ENCODE measurements at regions not wholly inside any gene's neighbourhood (a gene's known extent, or its start where the extent isn't known, plus 50 kb on each side); places are given as distances from the start of the nearest gene placed in this dataset.
A peak's percentile ranks its signal among the peaks of the same experiment; 100 is the strongest.

- no peak overlapping the region for H3K4me3 ChIP-seq
- WGBS, 2 donors (ENCODE audit: low coverage in 1 of 2), result 20 to 89% methylated on average over 1 to 5 of the region's 5 CpGs
- no peaks in the 10 kb centered on the region for H3K4me1 ChIP-seq
- H3K36me3 ChIP-seq, result no peaks in the 10 kb centered on the region
- intact Hi-C loops (cut with DNase I; ENCODE audit: low total_unique reads) (no loop called here), in situ Hi-C loops (cut with MboI; ENCODE audit: low pct_ligation_motif_present in 1 of 4, low pct_unique_long_range_greater_than_20kb in 1 of 4, low sequenced_read_pairs in 3 of 4) (loop anchor here in 2 of 4 donors (25.0 kb wide), 1 partner anchor 359 kb away; no protein-coding TSS in a partner anchor)
- TF ChIP-seq POLR2AphosphoS5 (IDR thresholded peaks at IDR 0.05) (no peak), POLR2A (IDR thresholded peaks at IDR 0.05) (no peak), EP300 (IDR thresholded peaks at IDR 0.05; ENCODE audit: low read depth) (no peak)
- TF ChIP-seq, protein P1, sequence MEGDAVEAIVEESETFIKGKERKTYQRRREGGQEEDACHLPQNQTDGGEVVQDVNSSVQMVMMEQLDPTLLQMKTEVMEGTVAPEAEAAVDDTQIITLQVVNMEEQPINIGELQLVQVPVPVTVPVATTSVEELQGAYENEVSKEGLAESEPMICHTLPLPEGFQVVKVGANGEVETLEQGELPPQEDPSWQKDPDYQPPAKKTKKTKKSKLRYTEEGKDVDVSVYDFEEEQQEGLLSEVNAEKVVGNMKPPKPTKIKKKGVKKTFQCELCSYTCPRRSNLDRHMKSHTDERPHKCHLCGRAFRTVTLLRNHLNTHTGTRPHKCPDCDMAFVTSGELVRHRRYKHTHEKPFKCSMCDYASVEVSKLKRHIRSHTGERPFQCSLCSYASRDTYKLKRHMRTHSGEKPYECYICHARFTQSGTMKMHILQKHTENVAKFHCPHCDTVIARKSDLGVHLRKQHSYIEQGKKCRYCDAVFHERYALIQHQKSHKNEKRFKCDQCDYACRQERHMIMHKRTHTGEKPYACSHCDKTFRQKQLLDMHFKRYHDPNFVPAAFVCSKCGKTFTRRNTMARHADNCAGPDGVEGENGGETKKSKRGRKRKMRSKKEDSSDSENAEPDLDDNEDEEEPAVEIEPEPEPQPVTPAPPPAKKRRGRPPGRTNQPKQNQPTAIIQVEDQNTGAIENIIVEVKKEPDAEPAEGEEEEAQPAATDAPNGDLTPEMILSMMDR (IDR thresholded peaks at IDR 0.05), result no peak
- no peak for DNase-seq
- H3K27ac ChIP-seq, result no peak overlapping the region
- no peaks in the 10 kb centered on the region for H3K27me3 ChIP-seq
- H3K9me3 ChIP-seq, result no peaks in the 10 kb centered on the region
Measured at GRCh38 chr7:35545831-35546230, 149.1 kb downstream of the HERPUD2 start.

DNA sequence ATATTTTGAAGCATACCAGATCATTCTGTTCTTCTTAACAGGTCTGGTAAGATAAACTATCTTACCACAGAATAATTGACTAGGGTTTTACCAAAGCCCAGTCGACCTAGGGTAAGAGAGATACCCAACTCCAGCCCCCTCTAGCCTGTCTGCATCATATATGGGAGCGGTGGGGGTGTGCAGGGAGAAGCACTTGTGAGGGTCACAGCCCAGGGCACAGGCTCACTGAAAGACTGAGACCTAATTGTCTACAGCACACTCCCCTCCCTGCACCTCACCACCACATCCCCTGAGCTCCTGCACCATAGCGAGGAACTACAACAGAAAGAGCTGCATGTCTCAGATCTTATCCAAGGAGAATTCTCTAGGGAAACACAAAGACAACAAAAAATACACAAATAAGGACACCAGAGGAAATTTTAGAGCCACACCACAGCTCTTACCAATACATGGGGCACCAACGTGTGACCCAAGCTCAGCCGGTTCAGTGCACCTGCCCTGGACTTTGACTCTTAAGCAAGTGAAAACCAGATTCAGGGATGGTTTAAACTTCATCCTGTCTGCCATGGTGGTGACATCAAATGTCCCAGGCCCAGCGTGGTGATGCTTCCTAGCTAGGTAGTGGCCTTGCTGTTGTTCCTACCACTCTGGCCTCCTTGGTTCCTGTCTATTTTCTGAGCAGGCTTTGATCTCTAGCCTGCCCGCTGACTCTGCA lies 150.8 kb downstream of the HERPUD2 start:
- 74 to 81% methylated on average over 4 to 7 of the region's 7 CpGs for WGBS, 2 donors (ENCODE audit: low coverage in 1 of 2)
- no peak overlapping the region for H3K27ac ChIP-seq
- H3K27me3 ChIP-seq, result no peaks in the 10 kb centered on the region
- no peak overlapping the region for H3K4me3 ChIP-seq
- in situ Hi-C loops (cut with MboI; ENCODE audit: low pct_ligation_motif_present in 1 of 4, low pct_unique_long_range_greater_than_20kb in 1 of 4, low sequenced_read_pairs in 3 of 4), result loop anchor here in 2 of 4 donors (25.0 kb wide), 1 partner anchor 357 kb away; no protein-coding TSS in a partner anchor
- intact Hi-C loops (cut with DNase I; ENCODE audit: low total_unique reads), result no loop called here
- no peak for TF ChIP-seq POLR2AphosphoS5 (IDR thresholded peaks at IDR 0.05)
- TF ChIP-seq, protein P1 (IDR thresholded peaks at IDR 0.05), result no peak
- no peak for TF ChIP-seq POLR2A (IDR thresholded peaks at IDR 0.05)
- TF ChIP-seq EP300 (IDR thresholded peaks at IDR 0.05; ENCODE audit: low read depth), result no peak
- no peak for DNase-seq
- H3K36me3 ChIP-seq, result no peaks in the 10 kb centered on the region
- no peaks in the 10 kb centered on the region for H3K9me3 ChIP-seq
- H3K4me1 ChIP-seq, result no peaks in the 10 kb centered on the region

GRCh38 chr7:35537067-35538023 lies 157.6 kb downstream of the HERPUD2 start:
- in situ Hi-C loops (cut with MboI; ENCODE audit: low pct_ligation_motif_present in 1 of 4, low pct_unique_long_range_greater_than_20kb in 1 of 4, low sequenced_read_pairs in 3 of 4), result loop anchor here in 2 of 4 donors (25.0 kb wide), 1 partner anchor 350 kb away; no protein-coding TSS in a partner anchor
- intact Hi-C loops (cut with DNase I; ENCODE audit: low total_unique reads), result no loop called here
- TF ChIP-seq POLR2A (IDR thresholded peaks at IDR 0.05) (no peak), EP300 (IDR thresholded peaks at IDR 0.05; ENCODE audit: low read depth) (no peak), POLR2AphosphoS5 (IDR thresholded peaks at IDR 0.05) (no peak)
- TF ChIP-seq, protein P1 (IDR thresholded peaks at IDR 0.05), result peak; percentile 86 to 93 (median 88)
- peak; percentile 81 for DNase-seq
- H3K36me3 ChIP-seq, result no peaks in the 10 kb centered on the region
- no peaks in the 10 kb centered on the region for H3K9me3 ChIP-seq
- peak overlapping the region; percentile 12 to 47 (median 32) for H3K4me3 ChIP-seq
- H3K27ac ChIP-seq, result no peak overlapping the region
- no peaks in the 10 kb centered on the region for H3K27me3 ChIP-seq
- peaks cover 0 to 4% (median 0%) of the 10 kb centered on the region in 4 donors for H3K4me1 ChIP-seq
- 10% methylated on average over 30 of the region's 43 CpGs; no CpG with 5 or more reads in 1 of the 2 donors for WGBS, 2 donors (ENCODE audit: low coverage in 1 of 2)

DNA sequence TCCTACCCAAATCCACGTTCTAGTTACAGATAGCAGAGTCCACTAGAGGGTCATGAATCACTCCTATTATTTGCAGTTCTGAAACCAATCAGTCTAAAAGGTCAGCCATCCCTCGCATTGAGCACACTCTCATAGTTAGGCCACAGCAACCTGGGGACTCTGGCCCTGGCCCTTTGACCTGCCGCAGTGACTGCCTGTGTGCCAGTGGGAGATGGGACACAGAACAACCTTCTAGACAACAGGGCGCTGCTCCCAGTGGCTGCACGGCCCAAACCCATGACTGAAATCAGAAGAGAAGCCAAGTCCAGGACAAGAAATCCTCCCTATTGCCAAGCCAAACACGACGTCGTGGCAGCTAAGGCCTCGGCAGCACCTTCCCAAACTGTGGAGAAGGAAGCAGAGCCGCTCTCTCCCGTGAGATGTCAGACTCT lies 158.5 kb downstream of the HERPUD2 start:
- WGBS, 2 donors (ENCODE audit: low coverage in 1 of 2), result 79% methylated on average over 11 of the region's 11 CpGs; no CpG with 5 or more reads in 1 of the 2 donors
- Histone ChIP-seq H3K9me3 (no peaks in the 10 kb centered on the region), H3K36me3 (no peaks in the 10 kb centered on the region), H3K4me3 (no peak overlapping the region), H3K27ac (no peak overlapping the region), H3K4me1 (peaks cover 0 to 4% (median 0%) of the 10 kb centered on the region in 4 donors), H3K27me3 (no peaks in the 10 kb centered on the region)
- intact Hi-C loops (cut with DNase I; ENCODE audit: low total_unique reads), result no loop called here
- TF ChIP-seq POLR2AphosphoS5 (IDR thresholded peaks at IDR 0.05), result no peak
- TF ChIP-seq, protein P1 (IDR thresholded peaks at IDR 0.05), result no peak
- TF ChIP-seq EP300 (IDR thresholded peaks at IDR 0.05; ENCODE audit: low read depth), result no peak
- TF ChIP-seq POLR2A (IDR thresholded peaks at IDR 0.05), result no peak
- in situ Hi-C loops (cut with MboI; ENCODE audit: low pct_ligation_motif_present in 1 of 4, low pct_unique_long_range_greater_than_20kb in 1 of 4, low sequenced_read_pairs in 3 of 4), result loop anchor here in 2 of 4 donors (25.0 kb wide), 1 partner anchor 349 kb away; no protein-coding TSS in a partner anchor
- no peak for DNase-seq

All from transverse colon (tissue), 4 donors.